CD4-positive, alpha-beta T cell (primary cell): ENCODE measurements at regions not wholly inside any gene's neighbourhood (a gene's known extent, or its start where the extent isn't known, plus 50 kb on each side); places are given as distances from the start of the nearest gene placed in this dataset.
A peak's percentile ranks its signal among the peaks of the same experiment; 100 is the strongest.
"Not testable (repeated sequence)": the region's sequence is repeated elsewhere in the genome, so short reads cannot be mapped to it uniquely, and the experiment has no call there.

ENCODE experiments used
- ATAC-seq: fragments of 200-7000 bp; cut with Tn5 transposase; one replicate; pipeline ENCODE4 v1.10.0; 2022; ENCODE audit warnings: mild to moderate bottlenecking; ENCODE audit not compliant: poor library complexity
- CTCF ChIA-PET: fragments of 350-600 bp; sonication (Branson Sonifier 250); formaldehyde crosslinking; loops from one replicate; lab custom pipeline; 2021; ENCODE audit warnings: antibody characterized with exemption, inconsistent platforms; lab: Charles Lee
- POLR2A ChIA-PET: fragments of 350-600 bp; sonication (Branson Sonifier 250); formaldehyde crosslinking; loops from one replicate; lab custom pipeline; 2021; ENCODE audit warnings: antibody characterized with exemption, inconsistent platforms; lab: Charles Lee
- DNase-seq, 14 experiments: peaks; one replicate each; pipeline ENCODE4 v3.0.0-alpha.2; 2013 to 2020; ENCODE audit warnings: mixed read lengths in 2 of 14
- H3K27ac ChIP-seq, 2 donors: one replicate each; pipeline versions ENCODE4 v1.5.1 to v1.7.0; 2013; ENCODE audit warnings: low read length in 2 of 2, low read depth in 1 of 2, mild to moderate bottlenecking in 1 of 2
- H3K27me3 ChIP-seq, 2 experiments: 1 replicate in 1 of 2; 2 replicates in 1 of 2; pipeline versions ENCODE4 v1.6.1 to v1.7.0; 2013; ENCODE audit warnings: low read length in 2 of 2, control low read depth in 1 of 2, mild to moderate bottlenecking in 1 of 2, moderate library complexity in 1 of 2; ENCODE audit not compliant: insufficient read depth in 2 of 2, control insufficient read depth in 1 of 2
- H3K36me3 ChIP-seq: one replicate; pipeline ENCODE4 v1.6.1; 2013; ENCODE audit warnings: low read length, control low read depth; ENCODE audit not compliant: insufficient read depth
- H3K4me1 ChIP-seq: one replicate; pipeline ENCODE4 v1.6.1; 2013; ENCODE audit warnings: low read length, control low read depth; ENCODE audit not compliant: insufficient read depth
- H3K4me3 ChIP-seq: one replicate; pipeline ENCODE4 v1.5.1; 2013; ENCODE audit warnings: mild to moderate bottlenecking, low read length, moderate library complexity
- H3K9me3 ChIP-seq, 2 experiments: 1 replicate in 1 of 2; 2 replicates in 1 of 2; pipeline versions ENCODE4 v1.6.1 to v1.7.0; 2013; ENCODE audit warnings: low read length in 2 of 2, mild to moderate bottlenecking in 2 of 2, control low read depth in 1 of 2, moderate library complexity in 1 of 2; ENCODE audit not compliant: control insufficient read depth in 1 of 2, insufficient read depth in 1 of 2
- H3K27ac Mint-ChIP-seq: one replicate; pipeline ENCODE4 v1.8.0; 2020; ENCODE audit warnings: mixed read lengths
- H3K27me3 Mint-ChIP-seq: one replicate; pipeline ENCODE4 v1.8.0; 2021; ENCODE audit warnings: mixed read lengths
- H3K36me3 Mint-ChIP-seq: one replicate; pipeline ENCODE4 v1.8.0; 2021; ENCODE audit warnings: low read depth, mixed read lengths
- H3K4me1 Mint-ChIP-seq: one replicate; pipeline ENCODE4 v1.8.0; 2021; ENCODE audit warnings: low read depth, mixed read lengths
- H3K4me3 Mint-ChIP-seq: one replicate; pipeline ENCODE4 v1.8.0; 2020; ENCODE audit warnings: mild to moderate bottlenecking, mixed read lengths
- H3K9me3 Mint-ChIP-seq: one replicate; pipeline ENCODE4 v1.8.0; 2020; ENCODE audit warnings: mixed read lengths
- CTCF ChIP-seq: fragments of 200-600 bp; IDR thresholded peaks from one replicate; pipeline ENCODE4 v1.8.0; 2022; ENCODE audit warnings: antibody characterized with exemption, mild to moderate bottlenecking
- intact Hi-C, 2 experiments: fragments of 100-400 bp; cut with DNase I in 1 of 2; cut with micrococcal nuclease in 1 of 2; formaldehyde crosslinking; loops; one replicate each; pipeline versions ENCODE4 v1.15.1 to v1.9.0; 2023 to 2025; cut with DNase I, micrococcal nuclease

GRCh38 chr16:29292952-29293471 lies 113.5 kb downstream of the NPIPB11 start:
- H3K36me3 ChIP-seq, H3K27ac Mint-ChIP-seq, H3K4me1 Mint-ChIP-seq, H3K27ac ChIP-seq, H3K27me3 ChIP-seq, H3K9me3 Mint-ChIP-seq, CTCF ChIA-PET, H3K36me3 Mint-ChIP-seq, DNase-seq, ATAC-seq, H3K4me3 ChIP-seq, H3K27me3 Mint-ChIP-seq, intact Hi-C loops, H3K9me3 ChIP-seq, H3K4me3 Mint-ChIP-seq, POLR2A ChIA-PET: not testable (repeated sequence)
- H3K4me1 ChIP-seq, result peaks cover 16% of the 10 kb centered on the region

DNA sequence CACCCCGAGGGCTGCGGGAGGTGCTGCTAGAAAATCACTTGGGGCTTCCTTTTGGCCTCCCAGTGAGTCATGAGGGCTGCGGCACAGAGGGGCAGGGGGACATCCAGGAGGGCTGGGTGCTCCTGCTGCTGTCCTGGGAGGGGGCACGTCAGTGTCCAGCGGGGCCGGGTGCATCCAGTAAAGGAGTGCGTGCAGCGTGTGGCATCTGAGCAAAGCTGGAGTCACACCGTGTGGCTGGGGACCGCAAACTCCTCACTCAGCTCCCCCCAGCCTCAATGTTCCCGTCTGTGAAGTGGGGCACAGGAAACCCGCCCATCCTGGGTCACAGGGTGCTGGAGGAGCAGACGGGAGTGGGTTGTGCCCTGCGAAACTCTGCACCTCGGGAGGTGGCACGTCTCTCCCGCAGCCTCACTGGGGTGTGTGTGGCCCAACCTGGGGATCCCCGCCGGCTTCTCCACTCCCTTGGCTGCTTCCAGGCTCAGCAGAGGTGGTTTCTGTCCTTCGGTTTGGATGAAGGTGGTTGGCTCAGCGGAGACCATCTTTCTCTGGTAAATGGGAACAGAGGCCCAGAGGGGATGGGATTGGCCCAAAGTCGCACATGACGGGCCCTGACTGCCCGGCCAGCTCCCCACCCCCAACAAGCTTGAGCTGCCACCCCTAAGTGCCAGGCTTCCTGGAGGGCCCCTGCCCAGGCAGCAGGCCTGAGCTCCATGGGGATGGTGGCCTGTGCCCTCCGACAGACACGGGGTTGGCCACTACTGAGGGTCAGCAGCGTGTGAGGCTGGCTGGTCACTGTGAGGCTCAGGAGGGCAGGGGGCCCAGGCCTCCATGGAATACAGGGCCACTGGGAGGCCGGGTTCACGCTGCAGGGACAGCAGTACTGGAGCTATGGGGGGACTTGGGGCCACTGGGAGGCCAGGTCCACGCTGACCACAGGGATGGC lies 114.9 kb downstream of the NPIPB11 start:
- H3K27me3 ChIP-seq, H3K4me3 ChIP-seq, H3K27ac ChIP-seq, H3K36me3 Mint-ChIP-seq, intact Hi-C loops, H3K9me3 ChIP-seq, H3K27me3 Mint-ChIP-seq, POLR2A ChIA-PET, H3K9me3 Mint-ChIP-seq, H3K36me3 ChIP-seq, H3K4me1 Mint-ChIP-seq, H3K4me3 Mint-ChIP-seq, CTCF ChIA-PET, H3K27ac Mint-ChIP-seq: not testable (repeated sequence)
- DNase-seq (peak in 5 of 14 experiments; percentile 8 to 77 (median 22)), ATAC-seq (peak; percentile 11)
- peaks cover 16% of the 10 kb centered on the region for H3K4me1 ChIP-seq

- ChIA-PET POLR2A (no interaction called here), CTCF (no interaction called here)
- no peak overlapping the region for H3K27ac ChIP-seq
- Mint-ChIP-seq H3K27me3 (no peaks in the 10 kb centered on the region), H3K4me3 (peak overlapping the region; percentile 30), H3K27ac (no peak overlapping the region), H3K4me1 (no peaks in the 10 kb centered on the region), H3K36me3 (no peaks in the 10 kb centered on the region), H3K9me3 (no peaks in the 10 kb centered on the region)
- ATAC-seq (peak; percentile 79), DNase-seq (peak; percentile 11 to 88 (median 42))
- H3K9me3 ChIP-seq, result no peaks in the 10 kb centered on the region
- intact Hi-C loops, result no loop called here
- peak overlapping the region; percentile 24 for H3K4me3 ChIP-seq
- TF ChIP-seq CTCF, result no peak
- no peaks in the 10 kb centered on the region for H3K27me3 ChIP-seq
- no peaks in the 10 kb centered on the region for H3K36me3 ChIP-seq
- H3K4me1 ChIP-seq, result peaks cover 17% of the 10 kb centered on the region
Observed at GRCh38 chr16:29290631-29291247, 115.8 kb downstream of the NPIPB11 start.

DNA sequence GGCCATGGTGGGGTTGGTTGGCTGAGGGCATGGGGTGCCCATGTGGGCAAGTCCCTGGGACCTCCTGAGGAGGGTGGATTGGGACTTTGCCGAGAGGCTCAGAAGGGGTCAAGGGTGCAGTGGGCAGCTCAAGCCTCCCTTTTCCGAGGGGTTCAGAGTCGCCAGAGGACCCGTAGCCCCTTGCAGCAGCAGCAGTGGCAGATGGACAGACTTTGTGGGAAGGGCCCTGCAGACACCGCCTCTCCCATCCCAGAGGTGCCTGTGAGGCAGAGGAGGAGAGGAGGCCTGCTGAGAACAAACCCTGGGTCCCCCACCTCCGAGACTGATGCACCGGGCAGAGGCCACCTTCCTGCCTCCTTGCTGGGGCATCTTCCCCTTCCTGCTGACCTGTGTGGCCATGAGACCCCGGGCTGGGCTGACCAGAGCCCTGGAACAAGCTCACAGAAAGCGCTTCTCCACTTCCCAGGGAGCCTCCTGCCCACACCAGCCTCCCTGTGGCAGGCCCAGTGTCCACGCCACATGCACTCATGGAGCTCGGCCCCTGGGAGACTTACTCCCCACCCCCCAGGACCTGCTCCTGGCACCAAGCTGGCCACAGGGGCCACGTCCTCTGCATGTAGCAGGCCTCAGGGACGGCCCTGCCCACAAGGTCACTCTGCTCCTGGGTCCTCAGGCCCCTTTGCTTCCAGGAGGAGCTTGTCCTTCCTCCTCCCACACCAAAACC lies 116.8 kb downstream of the NPIPB11 start:
- H3K27me3 Mint-ChIP-seq, ATAC-seq, H3K36me3 ChIP-seq, CTCF ChIA-PET, H3K9me3 Mint-ChIP-seq, POLR2A ChIA-PET, H3K36me3 Mint-ChIP-seq, H3K27ac ChIP-seq, H3K27me3 ChIP-seq, H3K9me3 ChIP-seq, H3K4me1 Mint-ChIP-seq, intact Hi-C loops, H3K4me3 Mint-ChIP-seq, H3K27ac Mint-ChIP-seq, H3K4me3 ChIP-seq, DNase-seq: not testable (repeated sequence)
- peaks cover 21% of the 10 kb centered on the region for H3K4me1 ChIP-seq

- POLR2A ChIA-PET, H3K4me1 Mint-ChIP-seq, H3K9me3 Mint-ChIP-seq, H3K9me3 ChIP-seq, DNase-seq, intact Hi-C loops, H3K27me3 ChIP-seq, CTCF ChIA-PET, H3K4me3 Mint-ChIP-seq, ATAC-seq, H3K27ac Mint-ChIP-seq, H3K27me3 Mint-ChIP-seq, H3K36me3 Mint-ChIP-seq, H3K27ac ChIP-seq, H3K36me3 ChIP-seq, H3K4me3 ChIP-seq: not testable (repeated sequence)
- H3K4me1 ChIP-seq, result peaks cover 21% of the 10 kb centered on the region
Observed at GRCh38 chr16:29288711-29289474, 117.6 kb downstream of the NPIPB11 start.
